ENCODE measurements at regions not wholly inside any gene's neighbourhood (a gene's known extent, or its start where the extent isn't known, plus 50 kb on each side); places are given as distances from the start of the nearest gene placed in this dataset.
"Not testable (repeated sequence)": the region's sequence is repeated elsewhere in the genome, so short reads cannot be mapped to it uniquely, and the experiment has no call there.

DNA sequence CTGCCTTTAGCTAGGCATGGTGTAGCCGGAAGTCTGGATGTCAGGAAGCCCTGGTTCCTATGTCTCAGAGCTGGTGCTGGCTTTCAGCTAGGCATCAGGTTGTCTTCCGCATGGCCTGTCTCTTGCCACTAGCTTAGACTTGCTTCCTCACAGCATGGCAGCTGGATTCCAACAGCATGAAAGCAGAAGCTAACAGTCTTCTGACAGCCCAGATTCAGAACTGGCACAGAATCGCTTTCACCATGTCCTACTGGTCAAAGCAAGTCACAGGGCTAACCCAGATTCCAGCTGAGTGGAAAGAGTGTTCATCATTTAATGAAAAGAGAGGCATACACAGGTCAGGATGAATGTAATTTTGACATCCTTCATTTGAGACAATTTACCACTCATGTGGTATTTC lies 1050.5 kb downstream of the ROBO2 start:
- no peak overlapping the region for H3K4me3 ChIP-seq (ENCODE audit: insufficient read depth, low read depth, low read length)
- no peaks in the 10 kb centered on the region for H3K27me3 ChIP-seq (ENCODE audit: control insufficient read depth, insufficient read depth, low read length, poor library complexity, severe bottlenecking)
- no peaks in the 10 kb centered on the region for H3K9me3 ChIP-seq (ENCODE audit: control insufficient read depth, low read length)
- whole genome bisulfite sequencing, 2 experiments, result 85 to 94% methylated on average over 3 of the region's 3 CpGs
- H3K27ac ChIP-seq (ENCODE audit: insufficient read depth, low read depth, low read length, poor library complexity, severe bottlenecking), result no peak overlapping the region
- no peaks in the 10 kb centered on the region for H3K4me1 ChIP-seq (ENCODE audit: control insufficient read depth, insufficient read depth, low read length)
- no peaks in the 10 kb centered on the region for H3K36me3 ChIP-seq (ENCODE audit: control insufficient read depth, insufficient read depth, low read length)

DNA sequence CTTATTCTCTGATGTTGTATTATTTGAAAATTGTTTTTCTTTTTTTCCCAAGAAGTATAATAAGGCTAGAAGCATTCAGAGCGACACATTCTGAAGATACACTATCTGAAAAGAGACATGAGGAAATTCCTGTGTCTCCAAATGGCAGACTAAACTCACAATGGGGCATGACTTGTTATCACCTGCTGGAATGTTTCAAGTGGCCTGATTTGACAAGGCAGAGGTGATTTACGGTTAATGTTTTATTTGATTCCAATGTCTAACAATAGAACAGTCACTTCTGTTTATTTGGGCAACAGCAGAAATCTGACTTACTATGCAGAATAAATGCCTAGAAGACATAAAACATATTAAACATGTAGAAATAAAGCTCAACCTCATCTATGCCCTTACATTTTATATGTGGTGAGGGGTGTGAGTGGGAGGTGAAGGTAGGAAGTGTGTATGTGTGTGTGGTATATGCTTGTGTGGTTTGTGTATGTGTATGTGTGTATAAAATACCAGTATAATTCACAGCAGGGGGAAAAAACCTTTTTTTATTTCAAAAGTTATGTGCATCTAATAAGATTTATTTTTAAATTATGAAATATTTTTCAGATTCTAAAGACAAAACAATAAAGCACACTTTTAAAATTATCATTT lies 1051.7 kb downstream of the ROBO2 start:
- no peak overlapping the region for H3K27ac ChIP-seq (ENCODE audit: insufficient read depth, low read depth, low read length, poor library complexity, severe bottlenecking)
- H3K4me1 ChIP-seq (ENCODE audit: control insufficient read depth, insufficient read depth, low read length), result no peaks in the 10 kb centered on the region
- H3K4me3 ChIP-seq (ENCODE audit: insufficient read depth, low read depth, low read length), result no peak overlapping the region
- 87 to 98% methylated on average over 2 of the region's 2 CpGs for WGBS, 2 experiments
- H3K9me3 ChIP-seq (ENCODE audit: control insufficient read depth, low read length), result no peaks in the 10 kb centered on the region
- no peaks in the 10 kb centered on the region for H3K27me3 ChIP-seq (ENCODE audit: control insufficient read depth, insufficient read depth, low read length, poor library complexity, severe bottlenecking)
- no peaks in the 10 kb centered on the region for H3K36me3 ChIP-seq (ENCODE audit: control insufficient read depth, insufficient read depth, low read length)

DNA sequence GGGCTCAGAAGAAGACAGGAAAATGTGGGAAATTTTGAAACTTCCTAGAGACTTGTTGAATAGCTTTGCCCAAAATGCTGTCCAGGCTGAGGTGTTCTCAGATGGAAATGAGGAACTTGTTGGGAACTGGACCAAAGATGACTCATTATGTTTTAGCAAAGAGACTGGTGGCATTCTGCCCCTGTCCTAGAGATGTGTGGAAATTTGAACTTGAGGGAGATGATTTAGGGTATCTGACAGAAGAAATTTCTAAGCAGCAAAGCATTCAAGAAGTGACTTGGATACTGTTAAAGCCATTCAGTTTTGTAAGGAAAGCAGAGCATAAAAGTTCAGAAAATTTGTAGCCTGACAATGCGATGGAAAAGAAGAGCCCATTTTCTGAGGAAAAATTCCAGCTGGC lies 1052.7 kb downstream of the ROBO2 start:
- not testable (repeated sequence) for H3K4me3 ChIP-seq (ENCODE audit: insufficient read depth, low read depth, low read length)
- WGBS, 2 experiments, result 93 to 94% methylated on average over 1 of the region's 1 CpG

DNA sequence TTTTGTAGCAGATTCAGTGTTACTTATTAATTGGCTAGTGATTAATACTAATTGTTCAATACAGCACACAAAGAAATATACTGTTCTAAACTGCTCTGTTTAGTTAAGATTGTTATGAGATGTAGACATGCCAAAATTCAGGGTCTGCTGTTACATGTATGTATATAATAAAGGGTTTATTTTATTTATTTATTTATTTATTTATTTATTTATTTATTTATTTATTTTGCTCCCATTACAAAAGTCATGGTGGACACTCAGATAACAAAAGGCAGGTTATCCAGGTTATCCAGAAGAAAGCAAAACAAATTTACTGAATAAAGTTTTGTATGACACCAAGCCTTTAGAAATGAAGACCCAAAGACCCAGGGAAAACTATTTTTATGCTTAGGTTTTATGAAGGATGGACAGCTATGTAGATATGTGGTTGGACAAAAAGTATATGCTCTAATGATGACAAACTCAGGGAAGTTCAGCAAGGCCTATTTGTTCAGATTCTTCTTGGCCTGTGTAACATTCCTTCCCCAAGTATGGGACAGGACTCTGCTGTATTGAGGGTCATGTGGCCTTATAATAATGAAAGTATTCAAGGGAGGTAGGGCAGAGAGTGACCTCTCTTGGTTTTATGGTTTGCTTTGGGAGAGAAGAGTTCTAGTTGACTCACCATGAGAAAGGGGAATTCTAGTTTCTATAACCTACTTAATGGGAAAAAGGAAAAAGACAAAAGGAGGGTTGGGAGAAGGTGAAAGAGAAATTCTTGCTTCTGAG lies 1056.8 kb downstream of the ROBO2 start:
- Histone ChIP-seq H3K36me3 (ENCODE audit: control insufficient read depth, insufficient read depth, low read length) (no peaks in the 10 kb centered on the region), H3K4me1 (ENCODE audit: control insufficient read depth, insufficient read depth, low read length) (no peaks in the 10 kb centered on the region), H3K27me3 (ENCODE audit: control insufficient read depth, insufficient read depth, low read length, poor library complexity, severe bottlenecking) (no peaks in the 10 kb centered on the region), H3K27ac (ENCODE audit: insufficient read depth, low read depth, low read length, poor library complexity, severe bottlenecking) (no peak overlapping the region), H3K4me3 (ENCODE audit: insufficient read depth, low read depth, low read length) (no peak overlapping the region), H3K9me3 (ENCODE audit: control insufficient read depth, low read length) (no peaks in the 10 kb centered on the region)

More for the DNA sequence above, 1052.7 kb downstream of the ROBO2 start:
- not testable (repeated sequence) for H3K9me3 ChIP-seq (ENCODE audit: control insufficient read depth, low read length); H3K4me1 ChIP-seq (ENCODE audit: control insufficient read depth, insufficient read depth, low read length); H3K36me3 ChIP-seq (ENCODE audit: control insufficient read depth, insufficient read depth, low read length); H3K27me3 ChIP-seq (ENCODE audit: control insufficient read depth, insufficient read depth, low read length, poor library complexity, severe bottlenecking); H3K27ac ChIP-seq (ENCODE audit: insufficient read depth, low read depth, low read length, poor library complexity, severe bottlenecking)

DNA sequence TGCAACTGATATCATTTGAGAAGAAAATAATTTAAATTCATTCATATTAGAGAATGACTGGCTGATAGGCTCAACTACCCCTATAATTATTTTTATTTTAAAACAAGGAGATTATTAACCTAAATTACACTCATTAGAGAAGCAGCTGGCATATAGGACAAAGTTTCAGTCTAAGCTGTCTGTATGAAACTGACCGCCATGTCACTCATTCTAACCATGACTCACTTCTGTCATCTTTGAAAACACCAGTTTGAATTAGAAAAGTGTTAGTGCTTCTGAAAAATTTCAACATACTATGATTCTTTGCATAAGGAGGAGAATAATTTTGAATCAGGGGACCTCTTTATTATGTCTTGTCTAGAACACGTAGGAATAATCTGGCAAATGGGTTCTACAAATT lies 1058.5 kb downstream of the ROBO2 start:
- no peaks in the 10 kb centered on the region for H3K4me1 ChIP-seq (ENCODE audit: control insufficient read depth, insufficient read depth, low read length)
- H3K9me3 ChIP-seq (ENCODE audit: control insufficient read depth, low read length), result no peaks in the 10 kb centered on the region
- no peaks in the 10 kb centered on the region for H3K27me3 ChIP-seq (ENCODE audit: control insufficient read depth, insufficient read depth, low read length, poor library complexity, severe bottlenecking)
- no peak overlapping the region for H3K27ac ChIP-seq (ENCODE audit: insufficient read depth, low read depth, low read length, poor library complexity, severe bottlenecking)
- H3K36me3 ChIP-seq (ENCODE audit: control insufficient read depth, insufficient read depth, low read length), result no peaks in the 10 kb centered on the region
- H3K4me3 ChIP-seq (ENCODE audit: insufficient read depth, low read depth, low read length), result no peak overlapping the region
- WGBS, 2 experiments, result 98% methylated on average over 2 of the region's 2 CpGs; no CpG with 5 or more reads in 1 of the 2 experiments

DNA sequence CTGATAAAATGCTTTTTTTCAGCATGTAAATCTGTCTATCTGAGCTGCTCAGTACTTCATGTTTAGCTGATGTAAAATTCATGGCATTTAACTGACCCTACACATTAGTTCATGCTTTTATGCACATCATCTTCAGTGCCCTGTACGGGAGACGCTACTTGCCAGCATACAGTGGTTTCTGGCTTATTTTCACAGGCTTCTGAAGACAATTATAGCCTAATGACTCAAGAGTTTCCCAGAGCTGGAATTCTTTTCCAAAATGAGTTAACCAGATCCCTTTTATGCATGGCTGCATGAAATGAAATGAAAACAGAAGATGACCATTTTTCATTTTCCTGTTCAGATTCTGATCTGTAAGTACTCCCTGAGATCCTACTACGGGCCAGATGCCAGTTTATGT lies 1061.5 kb downstream of the ROBO2 start:
- WGBS, 2 experiments, result 94 to 95% methylated on average over 2 to 3 of the region's 3 CpGs
- no peaks in the 10 kb centered on the region for H3K36me3 ChIP-seq (ENCODE audit: control insufficient read depth, insufficient read depth, low read length)
- no peak overlapping the region for H3K4me3 ChIP-seq (ENCODE audit: insufficient read depth, low read depth, low read length)
- no peaks in the 10 kb centered on the region for H3K9me3 ChIP-seq (ENCODE audit: control insufficient read depth, low read length)
- H3K27me3 ChIP-seq (ENCODE audit: control insufficient read depth, insufficient read depth, low read length, poor library complexity, severe bottlenecking), result no peaks in the 10 kb centered on the region
- no peak overlapping the region for H3K27ac ChIP-seq (ENCODE audit: insufficient read depth, low read depth, low read length, poor library complexity, severe bottlenecking)
- no peaks in the 10 kb centered on the region for H3K4me1 ChIP-seq (ENCODE audit: control insufficient read depth, insufficient read depth, low read length)

DNA sequence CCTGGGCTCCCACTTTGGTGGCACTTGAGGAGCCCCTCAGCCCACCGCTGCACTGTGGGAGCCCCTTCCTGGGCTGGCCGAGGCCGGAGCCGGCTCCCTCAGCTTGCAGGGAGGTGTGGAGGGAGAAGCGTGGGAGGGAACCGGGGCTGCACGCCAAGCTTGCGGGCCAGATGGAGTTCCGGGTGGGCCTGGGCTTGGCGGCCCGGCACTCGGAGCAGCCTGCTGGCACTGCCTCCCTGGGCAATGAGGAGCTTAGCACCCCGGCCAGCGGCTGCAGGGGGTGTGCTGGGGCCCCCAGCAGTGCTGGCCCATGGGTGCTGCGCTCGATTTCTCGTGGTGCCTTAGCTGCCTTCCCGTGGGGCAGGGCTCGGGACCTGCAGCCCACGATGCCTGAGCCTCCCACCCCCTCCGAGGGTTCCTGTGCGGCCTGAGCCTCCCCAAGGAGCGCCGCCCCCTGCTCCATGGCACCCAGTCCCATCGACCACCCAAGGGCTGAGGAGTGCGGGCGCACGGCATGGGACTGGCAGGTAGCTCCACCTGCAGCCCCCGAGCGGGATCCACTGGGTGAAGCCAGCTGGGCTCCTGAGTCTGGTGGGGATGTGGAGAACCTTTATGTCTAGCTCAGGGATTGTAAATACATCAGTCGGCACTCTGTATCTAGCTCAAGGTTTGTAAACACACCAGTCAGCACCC lies 1068.5 kb downstream of the ROBO2 start:
- not testable (repeated sequence) for H3K9me3 ChIP-seq (ENCODE audit: control insufficient read depth, low read length); H3K27ac ChIP-seq (ENCODE audit: insufficient read depth, low read depth, low read length, poor library complexity, severe bottlenecking); H3K36me3 ChIP-seq (ENCODE audit: control insufficient read depth, insufficient read depth, low read length); H3K27me3 ChIP-seq (ENCODE audit: control insufficient read depth, insufficient read depth, low read length, poor library complexity, severe bottlenecking); H3K4me3 ChIP-seq (ENCODE audit: insufficient read depth, low read depth, low read length)
- peaks cover 15% of the 10 kb centered on the region for H3K4me1 ChIP-seq (ENCODE audit: control insufficient read depth, insufficient read depth, low read length)
- WGBS, 2 experiments, result 94 to 95% methylated on average over 31 of the region's 31 CpGs

DNA sequence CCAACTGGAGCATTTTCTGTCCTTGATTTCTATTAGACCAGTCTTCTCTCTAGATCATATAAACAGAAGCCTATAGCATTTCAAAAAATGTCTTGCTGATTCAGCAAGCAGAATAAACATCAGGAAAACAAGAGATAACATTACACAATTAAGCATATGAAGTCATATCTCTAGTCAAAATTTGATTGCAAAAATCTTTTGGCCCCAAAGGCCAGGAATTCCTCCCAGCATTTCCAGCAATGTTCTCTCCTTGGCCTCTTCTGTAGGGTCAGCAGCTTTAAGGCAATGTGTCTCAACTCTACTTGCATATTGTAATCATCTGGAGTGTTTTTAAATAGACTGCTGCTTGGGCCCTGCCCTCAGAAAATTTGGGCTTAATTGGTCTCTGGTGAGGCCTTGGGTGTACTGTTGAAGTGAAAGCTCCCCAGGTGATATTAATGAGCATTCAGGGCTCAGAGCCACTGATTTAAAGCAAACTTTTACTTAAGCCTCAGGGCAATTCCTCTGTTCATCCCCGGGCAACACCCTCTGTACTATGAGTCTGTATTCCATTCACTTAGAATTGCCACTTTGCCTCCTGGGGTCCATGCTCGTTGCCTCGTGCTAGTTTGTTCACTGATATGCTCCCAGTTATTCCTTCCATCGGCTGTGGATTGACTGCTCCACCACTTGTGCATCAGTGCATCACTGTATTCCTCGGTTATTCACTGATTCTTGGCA lies 1072.6 kb downstream of the ROBO2 start:
- Histone ChIP-seq H3K9me3 (ENCODE audit: control insufficient read depth, low read length) (no peaks in the 10 kb centered on the region), H3K36me3 (ENCODE audit: control insufficient read depth, insufficient read depth, low read length) (no peaks in the 10 kb centered on the region), H3K4me1 (ENCODE audit: control insufficient read depth, insufficient read depth, low read length) (peaks cover 15% of the 10 kb centered on the region), H3K4me3 (ENCODE audit: insufficient read depth, low read depth, low read length) (no peak overlapping the region), H3K27me3 (ENCODE audit: control insufficient read depth, insufficient read depth, low read length, poor library complexity, severe bottlenecking) (no peaks in the 10 kb centered on the region), H3K27ac (ENCODE audit: insufficient read depth, low read depth, low read length, poor library complexity, severe bottlenecking) (peak overlapping the region; percentile 31)
- 75 to 76% methylated on average over 5 of the region's 5 CpGs for WGBS, 2 experiments

DNA sequence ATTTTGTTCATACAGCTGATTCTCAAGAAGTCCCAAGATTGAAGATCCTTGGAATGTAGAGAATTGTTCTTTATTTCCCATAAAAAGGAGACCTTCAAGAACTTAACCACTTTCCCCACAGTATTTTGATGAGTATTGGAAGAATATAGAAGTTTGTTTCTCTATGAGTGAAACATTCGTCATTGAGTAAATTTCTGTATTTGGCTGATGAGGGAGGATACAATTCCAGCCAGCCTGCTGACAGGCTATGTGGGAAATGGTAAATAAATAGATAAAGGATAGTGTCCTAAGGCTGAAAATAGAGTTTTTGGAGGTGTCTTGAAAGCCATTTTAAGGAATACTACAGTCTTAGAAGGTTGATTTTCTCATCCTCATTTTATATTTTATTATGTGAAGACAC lies 1076.1 kb downstream of the ROBO2 start:
- no peaks in the 10 kb centered on the region for H3K9me3 ChIP-seq (ENCODE audit: control insufficient read depth, low read length)
- H3K36me3 ChIP-seq (ENCODE audit: control insufficient read depth, insufficient read depth, low read length), result no peaks in the 10 kb centered on the region
- no peaks in the 10 kb centered on the region for H3K27me3 ChIP-seq (ENCODE audit: control insufficient read depth, insufficient read depth, low read length, poor library complexity, severe bottlenecking)
- no peak overlapping the region for H3K4me3 ChIP-seq (ENCODE audit: insufficient read depth, low read depth, low read length)
- no peak overlapping the region for H3K27ac ChIP-seq (ENCODE audit: insufficient read depth, low read depth, low read length, poor library complexity, severe bottlenecking)
- WGBS, 2 experiments, result 93 to 96% methylated on average over 1 of the region's 1 CpG
- peaks cover 9% of the 10 kb centered on the region for H3K4me1 ChIP-seq (ENCODE audit: control insufficient read depth, insufficient read depth, low read length)

DNA sequence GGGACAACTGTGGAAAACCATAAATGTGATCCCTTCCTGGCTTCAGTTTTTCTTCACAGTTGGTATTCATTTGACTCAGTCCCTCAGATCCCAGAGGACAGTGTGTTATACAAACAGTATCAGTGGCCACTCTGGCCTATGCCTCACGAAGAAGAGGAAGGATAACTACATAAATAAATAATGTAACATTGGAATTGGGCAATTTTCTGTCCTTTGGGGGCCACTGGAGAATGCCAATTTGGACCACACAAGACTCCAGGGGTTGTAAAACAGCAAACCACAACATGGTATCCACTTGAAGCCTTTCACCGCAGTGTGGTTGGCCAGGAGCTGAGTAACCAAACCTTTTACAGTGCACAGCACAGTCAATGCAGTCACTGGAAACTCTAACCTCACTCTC lies 1077.0 kb downstream of the ROBO2 start:
- Histone ChIP-seq H3K36me3 (ENCODE audit: control insufficient read depth, insufficient read depth, low read length) (no peaks in the 10 kb centered on the region), H3K4me3 (ENCODE audit: insufficient read depth, low read depth, low read length) (no peak overlapping the region), H3K4me1 (ENCODE audit: control insufficient read depth, insufficient read depth, low read length) (peaks cover 9% of the 10 kb centered on the region), H3K9me3 (ENCODE audit: control insufficient read depth, low read length) (no peaks in the 10 kb centered on the region), H3K27ac (ENCODE audit: insufficient read depth, low read depth, low read length, poor library complexity, severe bottlenecking) (no peak overlapping the region), H3K27me3 (ENCODE audit: control insufficient read depth, insufficient read depth, low read length, poor library complexity, severe bottlenecking) (no peaks in the 10 kb centered on the region)
- 93 to 99% methylated on average over 1 to 2 of the region's 2 CpGs for WGBS, 2 experiments

All from ectodermal cell (in vitro differentiated cells).